NOMO-1 (cell line): ENCODE measurements at regions not wholly inside any gene's neighbourhood (a gene's known extent, or its start where the extent isn't known, plus 50 kb on each side); places are given as distances from the start of the nearest gene placed in this dataset.

ENCODE experiments used
- DNase-seq, 2 experiments: peaks; one replicate each; lab custom pipeline; 2025; ENCODE audit not compliant: unreplicated experiment in 2 of 2; lab: John Stamatoyannopoulos, UW

GRCh38 chr1:76763738-76764137, 103.5 kb upstream of the ST6GALNAC5 start:
- DNase-seq, result peak; percentile 9 to 75

DNA sequence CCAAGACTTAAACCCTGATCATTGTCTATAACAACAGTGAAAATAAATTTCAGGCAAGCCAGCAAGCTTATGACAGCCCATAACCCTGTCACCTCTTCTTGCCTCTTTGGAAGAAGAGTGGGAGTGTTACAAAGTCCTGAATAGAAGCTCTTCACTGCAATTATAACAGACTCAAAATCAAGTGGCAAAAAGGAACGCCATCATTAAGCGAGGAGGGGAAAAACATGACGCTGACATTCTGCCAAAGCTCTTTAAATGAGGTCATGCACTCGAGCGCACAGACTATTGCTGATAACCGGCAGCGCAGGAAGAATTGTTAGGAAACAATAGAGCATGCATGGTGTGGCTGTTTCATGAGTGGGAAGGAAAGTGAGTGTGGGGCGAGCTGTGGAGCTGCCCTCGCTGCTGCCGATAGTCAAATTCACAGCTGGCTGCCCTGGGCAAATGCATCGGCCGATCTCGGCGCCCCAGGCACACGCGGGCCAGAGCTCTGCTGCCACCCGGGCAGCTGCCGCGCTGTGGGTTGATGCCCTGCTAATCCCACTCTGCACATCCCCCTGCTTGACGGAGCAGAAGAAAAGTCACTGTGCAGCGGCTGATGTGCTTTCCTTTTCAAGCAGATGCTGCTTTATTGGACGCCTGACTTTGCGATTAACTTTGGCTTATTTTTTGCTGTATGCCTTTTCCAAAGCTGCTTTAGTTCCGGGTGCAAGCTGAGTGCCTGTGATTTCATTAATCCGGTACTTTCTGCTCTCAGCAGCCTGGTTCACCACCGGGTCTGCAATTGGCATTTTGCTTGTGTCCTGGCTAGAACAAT, 102.4 kb upstream of the ST6GALNAC5 start:
- DNase-seq, result no peak

DNA sequence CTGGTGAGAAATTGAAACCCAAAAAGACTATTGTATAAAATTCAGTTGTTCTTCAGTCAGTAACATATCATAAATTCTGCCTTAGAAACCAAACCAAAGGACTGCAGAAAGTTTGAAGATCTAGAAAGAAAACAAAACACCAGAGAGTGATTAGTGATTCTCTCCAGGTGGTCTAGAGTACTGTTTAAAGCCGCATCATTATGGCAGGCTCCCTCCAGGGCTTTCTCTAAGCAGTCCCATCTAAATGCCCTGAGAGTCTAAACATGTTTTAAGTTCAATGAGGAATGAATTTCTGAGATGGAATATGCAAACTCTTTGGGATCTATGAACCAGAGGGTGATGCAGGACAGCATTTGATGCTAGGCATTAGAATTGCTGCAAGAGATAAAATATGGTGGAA, 100.9 kb upstream of the ST6GALNAC5 start:
- no peak for DNase-seq

GRCh38 chr1:76769911-76770310, 97.4 kb upstream of the ST6GALNAC5 start:
- DNase-seq, result no peak

DNA sequence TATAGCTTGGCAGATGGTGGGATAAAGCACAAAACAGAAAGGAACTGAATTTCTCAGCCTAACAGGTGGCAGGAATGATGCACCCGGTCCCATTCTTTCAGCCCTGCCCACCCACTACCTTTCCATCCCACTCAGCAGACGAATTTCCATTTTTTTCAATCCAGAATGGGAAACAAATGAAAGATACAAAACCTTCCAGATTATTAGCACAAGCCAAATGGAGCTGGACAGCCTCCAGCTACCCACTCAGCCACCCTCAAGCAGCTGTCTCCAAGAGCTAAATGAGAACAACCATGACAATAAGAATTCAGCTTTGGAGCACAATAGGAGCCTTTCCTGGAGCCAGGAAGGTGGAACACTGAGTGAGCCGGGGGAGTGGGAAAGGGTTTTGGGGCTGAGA, 96.3 kb upstream of the ST6GALNAC5 start:
- DNase-seq, result no peak

GRCh38 chr1:76781447-76781846, 85.8 kb upstream of the ST6GALNAC5 start:
- DNase-seq, result no peak

DNA sequence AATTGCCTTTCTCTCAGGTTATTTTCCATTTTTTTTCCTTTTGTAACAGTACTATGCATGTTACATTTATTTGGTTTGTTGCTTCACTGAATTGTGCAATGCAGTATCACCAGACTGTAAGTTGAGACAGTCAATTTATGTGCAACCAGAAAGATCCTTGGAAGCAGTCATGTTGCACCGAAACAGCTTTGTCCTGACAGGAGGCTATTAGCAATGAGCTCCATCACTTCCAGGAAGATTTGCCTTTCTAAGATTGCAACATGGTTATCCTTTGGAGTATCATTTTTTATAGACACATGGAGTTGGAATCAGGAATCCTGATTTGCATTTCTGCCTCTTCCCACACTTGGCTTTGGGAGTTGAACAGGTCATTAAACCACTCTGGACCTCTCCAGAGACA, 84.5 kb upstream of the ST6GALNAC5 start:
- DNase-seq, result no peak

DNA sequence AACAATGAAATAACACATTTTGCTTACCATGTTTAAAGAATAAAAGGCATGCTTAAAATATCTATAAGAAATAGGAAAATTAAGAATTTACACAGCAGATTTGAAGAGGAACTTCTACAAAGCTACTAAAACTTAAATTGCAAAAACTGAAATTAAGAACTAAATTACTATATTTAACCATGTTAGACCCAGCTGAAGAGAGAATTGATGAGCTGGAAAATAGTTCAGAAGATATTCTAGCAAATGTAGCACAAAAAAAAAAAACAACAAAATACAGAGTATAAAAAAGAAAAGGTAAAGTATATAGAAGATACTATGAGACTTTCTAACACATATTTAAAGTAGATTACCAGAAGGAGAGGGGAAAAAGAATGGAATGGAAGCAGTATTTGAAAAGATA, 82.8 kb upstream of the ST6GALNAC5 start:
- no peak for DNase-seq

DNA sequence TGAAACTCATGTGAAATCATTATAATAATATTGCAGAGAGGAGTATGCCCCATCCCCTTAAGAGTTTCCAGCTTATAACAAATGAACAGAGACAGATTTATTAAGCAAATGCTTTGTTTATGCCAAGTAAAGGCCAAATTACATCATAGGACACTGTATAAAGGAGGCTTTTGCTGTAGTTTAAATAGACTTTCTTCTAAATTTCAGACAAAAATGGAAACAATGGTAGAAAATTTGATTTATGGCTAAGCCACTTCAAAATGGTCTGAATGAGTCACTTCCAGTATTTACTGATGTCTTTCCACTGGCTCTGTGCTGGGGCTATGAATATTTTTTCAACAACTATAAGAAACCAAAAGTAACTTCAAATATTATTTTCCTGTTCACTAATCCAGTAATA, 81.1 kb upstream of the ST6GALNAC5 start:
- no peak for DNase-seq

GRCh38 chr1:76793594-76793993, 73.7 kb upstream of the ST6GALNAC5 start:
- DNase-seq, result no peak

DNA sequence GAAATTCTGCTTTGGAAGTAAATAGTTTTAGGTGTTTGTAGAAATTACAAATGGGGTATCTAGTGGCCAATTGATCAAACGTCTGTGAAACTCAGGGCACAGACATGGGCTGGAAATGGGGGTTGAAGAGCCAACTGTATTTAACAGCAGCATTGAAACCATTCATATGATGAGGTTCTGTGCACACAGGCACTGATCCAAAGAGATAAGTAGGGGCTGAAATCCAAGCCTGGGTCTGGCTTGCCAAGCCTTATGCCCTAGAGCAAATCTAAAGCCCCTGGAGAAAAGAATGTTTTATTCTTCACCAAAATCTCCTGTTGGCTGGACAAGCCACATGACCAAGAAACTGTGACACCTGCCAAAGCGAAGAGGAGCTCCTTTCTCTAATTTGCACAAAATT, 67.6 kb upstream of the ST6GALNAC5 start:
- no peak for DNase-seq

- DNase-seq, result no peak
Measured at GRCh38 chr1:76802094-76802493, 65.2 kb upstream of the ST6GALNAC5 start.

DNA sequence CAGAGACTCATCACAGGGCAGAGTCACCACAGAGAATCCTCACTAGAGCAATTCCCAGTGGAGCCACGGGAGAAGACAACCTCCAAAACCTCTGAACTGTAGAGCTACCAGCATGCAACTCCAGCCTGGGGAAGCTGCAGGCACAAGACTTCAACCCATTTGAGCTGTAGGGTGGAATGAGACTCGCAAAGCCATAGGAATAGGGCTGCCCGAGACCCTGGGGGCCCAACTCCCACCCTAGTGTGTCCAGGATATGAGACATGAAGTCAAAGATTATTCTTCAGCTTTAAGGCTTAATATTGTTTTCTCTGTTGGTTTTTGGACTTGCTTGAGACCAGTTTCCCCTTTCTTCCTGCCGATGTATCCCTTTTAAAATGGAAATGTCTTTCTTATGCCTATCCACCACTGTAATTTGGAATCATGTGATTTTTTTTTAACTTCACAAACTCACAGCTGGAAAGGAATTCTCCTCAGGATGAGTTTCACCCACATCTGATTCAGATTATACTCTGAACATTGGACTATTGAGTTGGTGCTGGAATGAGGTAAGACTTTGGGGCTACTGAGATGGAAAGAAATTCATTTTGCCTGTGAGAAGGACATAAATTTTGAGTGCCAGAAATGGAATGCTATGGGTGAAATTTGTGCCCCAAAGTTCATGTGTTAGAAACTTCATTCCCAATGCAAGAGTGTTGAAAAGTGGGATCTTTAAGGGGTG, 59.6 kb upstream of the ST6GALNAC5 start:
- no peak for DNase-seq
